GM12878 (cell line): ENCODE measurements at regions not wholly inside any gene's neighbourhood (a gene's known extent, or its start where the extent isn't known, plus 50 kb on each side); places are given as distances from the start of the nearest gene placed in this dataset.

Source experiments
- RB1 ChIP-seq: fragments of 450-650 bp; formaldehyde crosslinking; IDR thresholded peaks from 2 replicates; pipeline ENCODE4 v1.6.1; 2017; ENCODE audit warnings: mild to moderate bottlenecking, borderline replicate concordance
- YY1 ChIP-seq: IDR thresholded peaks from 2 replicates; pipeline ENCODE4 v1.6.1; 2011; ENCODE audit warnings: low read depth, mild to moderate bottlenecking, low read length
- ZNF24 ChIP-seq: fragments of 450-650 bp; IDR thresholded peaks from 2 replicates; pipeline ENCODE4 v1.6.1; 2017; ENCODE audit warnings: antibody characterized with exemption, mild to moderate bottlenecking

DNA sequence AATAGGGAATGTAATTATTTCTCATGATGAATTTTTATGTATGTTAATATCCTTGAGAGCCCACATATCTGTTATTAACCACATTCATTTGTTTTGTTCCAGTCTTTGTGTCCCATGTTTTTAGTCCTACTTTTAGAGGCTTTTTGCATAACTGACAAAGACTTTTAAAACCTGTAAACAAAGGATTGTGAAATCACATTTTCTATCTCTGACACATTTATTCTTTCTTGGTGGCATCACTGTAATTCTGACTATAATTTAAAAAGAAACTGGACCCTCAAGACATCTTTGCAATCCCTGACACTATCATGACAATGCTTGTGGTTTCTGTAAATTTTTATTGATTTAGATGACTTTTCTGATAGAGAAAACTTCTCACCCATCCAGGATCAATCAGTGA is 313.1 kb downstream of the SIPA1L2 start:
- no peak for TF ChIP-seq RB1
- TF ChIP-seq ZNF24, result no peak
- no peak for TF ChIP-seq YY1
